ENCODE measurements at regions not wholly inside any gene's neighbourhood (a gene's known extent, or its start where the extent isn't known, plus 50 kb on each side); places are given as distances from the start of the nearest gene placed in this dataset.

DNA sequence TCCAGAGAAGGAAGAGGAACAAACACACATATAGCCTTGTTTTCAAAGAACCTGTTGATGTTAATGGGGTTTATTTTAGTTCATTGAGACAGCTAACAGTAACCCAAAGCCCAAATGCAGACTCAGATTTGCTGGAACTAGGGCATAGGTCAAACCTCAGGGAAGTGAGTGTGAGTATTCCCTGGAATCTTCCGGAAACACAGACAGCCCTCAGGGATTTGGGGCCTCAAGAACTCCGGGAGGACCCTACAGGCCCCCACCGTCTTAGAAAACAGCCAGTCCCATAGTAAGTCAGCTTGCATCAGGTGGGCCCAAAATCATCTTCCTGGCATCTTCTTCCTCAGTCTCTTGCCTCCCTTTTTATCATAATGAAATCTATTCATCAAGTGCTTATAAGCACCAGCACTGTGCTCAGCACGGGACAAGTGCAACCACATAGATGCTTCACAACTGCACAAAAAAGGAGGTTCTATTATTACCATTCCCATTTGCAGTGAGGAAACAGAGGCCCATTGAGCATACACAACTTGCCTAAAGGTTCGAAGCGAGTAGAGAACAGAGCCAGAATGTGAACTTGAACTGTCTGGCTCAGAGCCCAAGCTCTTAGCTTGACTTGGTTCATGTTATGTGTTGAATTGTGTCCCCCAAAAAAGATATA lies 50.2 kb upstream of the BCL11A start:
- no peak for DNase-seq

DNA sequence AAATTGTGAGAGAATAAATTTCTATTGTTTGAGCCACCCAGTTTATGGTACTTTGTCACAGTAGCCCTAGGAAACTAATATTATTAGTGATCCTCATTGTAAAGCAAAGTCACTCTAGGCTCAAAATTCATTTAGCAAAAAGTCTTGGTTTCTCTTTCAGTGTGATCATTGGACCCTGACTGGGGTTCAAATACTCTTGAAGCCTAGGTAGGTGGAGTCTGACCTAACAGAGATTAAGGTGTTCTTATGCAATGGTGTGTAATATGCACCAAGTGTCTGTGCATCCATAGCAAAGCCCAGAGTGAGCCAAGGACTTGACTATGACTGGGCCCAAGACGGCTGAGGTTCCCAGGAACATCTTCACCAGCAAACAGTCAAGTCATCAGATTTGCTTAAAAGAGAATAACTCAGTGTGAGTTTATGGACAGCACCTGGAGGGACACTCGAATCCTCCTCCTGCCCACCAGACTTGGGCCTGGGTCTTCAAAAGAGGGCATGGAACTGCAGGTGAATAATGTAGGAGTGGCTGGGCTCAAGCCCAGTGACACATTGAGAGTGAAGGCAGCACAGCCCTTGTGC lies 51.1 kb upstream of the BCL11A start:
- no peak for DNase-seq

DNA sequence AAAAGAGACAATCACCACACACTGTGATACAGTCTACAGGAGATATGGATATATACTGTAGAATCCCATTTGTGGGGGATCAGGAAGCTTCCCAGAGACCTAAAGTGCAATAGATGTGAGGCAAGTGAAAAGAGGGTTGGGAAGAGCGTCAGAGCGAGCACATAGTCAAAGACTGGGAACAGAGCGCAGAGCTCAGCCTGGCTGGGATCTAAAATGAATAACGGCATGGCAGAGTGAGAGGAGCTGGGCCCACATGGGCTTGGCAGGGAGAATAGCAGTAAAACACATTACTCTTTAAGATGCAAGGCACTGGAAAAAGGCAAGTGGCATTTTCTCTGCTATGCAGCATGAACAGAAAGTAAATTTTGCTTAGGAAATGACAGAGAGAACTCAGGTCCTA lies 52.4 kb upstream of the BCL11A start:
- no peak for DNase-seq

DNA sequence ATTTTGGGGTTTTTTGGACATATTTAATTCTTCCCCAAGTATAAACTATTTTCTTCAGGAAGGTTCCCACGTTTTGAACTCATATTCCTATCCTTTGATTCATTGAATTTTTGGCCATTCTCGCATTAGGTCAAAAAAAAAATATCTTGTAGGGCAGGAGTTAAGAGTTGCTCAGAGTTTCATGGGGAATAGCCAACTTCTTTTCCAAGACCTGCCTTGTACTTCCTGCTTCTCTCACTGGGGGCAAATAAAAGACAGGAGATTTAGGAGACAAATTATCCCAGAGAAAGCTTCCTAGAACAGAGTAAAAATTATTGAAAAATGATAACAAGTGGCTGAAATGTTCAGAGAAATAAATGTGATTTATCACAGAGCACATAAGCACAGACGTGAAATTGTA lies 55.2 kb upstream of the BCL11A start:
- no peak for DNase-seq

DNA sequence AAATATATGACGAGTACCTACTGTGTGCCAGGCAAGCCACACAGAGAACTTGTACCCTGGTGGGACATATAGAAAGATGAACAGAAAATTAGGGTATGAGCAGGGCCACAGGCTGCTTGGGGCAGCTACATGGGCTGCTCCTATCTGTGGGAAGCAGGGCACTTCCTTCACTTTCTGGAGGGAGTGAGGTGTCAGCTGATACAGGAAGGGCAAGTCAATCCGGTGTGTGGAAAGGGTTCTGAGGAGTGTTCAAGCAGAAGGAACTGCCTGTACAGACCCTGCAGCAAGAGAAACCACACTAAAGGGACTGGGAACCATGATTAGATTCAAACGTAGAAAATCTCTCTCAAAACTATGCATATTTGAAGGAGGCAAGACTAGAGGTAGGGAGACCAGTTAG lies 58.6 kb upstream of the BCL11A start:
- no peak for DNase-seq

DNA sequence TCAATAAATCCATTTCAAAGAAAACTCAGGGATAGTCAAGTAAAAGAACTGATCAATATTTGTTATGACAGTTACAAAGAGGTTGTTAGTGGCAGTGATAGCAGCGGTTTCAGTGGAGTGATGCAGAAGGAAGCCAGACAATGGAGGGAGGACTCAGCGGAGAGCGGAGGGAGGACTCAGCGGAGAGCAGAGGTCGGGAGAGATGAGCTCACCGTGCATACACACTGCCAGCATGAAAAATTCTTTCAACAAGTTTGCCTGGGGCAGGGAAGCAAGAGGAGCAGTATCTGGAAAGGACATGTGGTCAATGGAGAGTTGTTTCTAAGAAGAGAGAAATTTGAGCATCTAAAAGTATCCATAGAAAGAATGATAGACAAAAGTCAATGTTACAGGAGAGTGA lies 60.9 kb upstream of the BCL11A start:
- DNase-seq = no peak

DNA sequence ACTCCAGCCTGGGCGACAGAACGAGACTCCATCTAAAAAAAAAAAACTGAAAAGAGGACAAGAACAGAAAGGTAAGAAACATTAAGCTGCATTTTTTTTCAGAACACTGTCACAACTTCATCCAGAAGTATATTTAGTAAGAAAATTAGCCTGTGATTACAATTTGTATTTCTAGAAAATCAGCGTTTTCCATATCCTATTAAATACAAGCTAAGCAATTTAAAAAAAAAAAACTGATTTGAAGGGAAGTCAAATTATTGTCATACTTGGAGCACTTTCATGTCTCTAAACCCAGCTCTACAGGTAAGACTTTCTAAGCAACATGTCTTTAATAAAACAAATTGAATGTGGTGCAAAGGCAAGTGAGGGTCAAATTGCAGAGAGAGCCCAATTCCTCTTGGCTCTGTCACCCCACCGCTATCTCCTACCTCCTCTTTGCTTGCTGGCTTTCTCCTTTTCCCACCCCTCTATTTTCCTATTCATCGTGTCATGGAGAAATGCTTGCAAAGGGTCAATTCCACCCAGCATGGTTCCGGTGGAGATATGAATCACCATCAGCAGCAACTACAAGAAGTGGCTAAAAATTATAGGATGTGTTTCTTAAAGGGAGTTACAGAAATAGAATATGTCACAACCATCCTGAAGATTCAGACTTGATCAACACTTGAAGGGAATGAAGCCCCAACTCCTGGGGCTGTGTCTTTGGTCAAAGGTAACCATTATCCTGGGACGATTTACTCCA lies 68.4 kb upstream of the BCL11A start:
- DNase-seq = no peak

DNA sequence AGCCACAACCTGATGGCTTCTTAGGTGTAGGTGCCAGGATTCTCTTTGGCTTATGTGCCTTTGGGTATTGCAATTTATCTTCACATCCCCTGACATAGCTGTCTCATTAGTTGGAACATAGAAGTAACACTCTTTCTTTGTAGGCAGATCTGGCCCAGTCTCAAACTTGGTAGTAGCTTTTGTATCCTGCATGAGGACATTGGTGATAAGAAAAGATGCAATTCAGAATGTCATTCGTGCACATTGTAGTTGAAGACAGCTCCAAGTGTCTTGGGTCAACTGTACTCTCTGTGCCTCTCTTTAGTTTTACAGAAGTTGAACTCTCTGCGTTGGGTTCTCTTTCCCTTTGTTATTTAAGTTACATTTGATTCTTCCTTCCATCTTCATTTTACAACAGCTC lies 69.6 kb upstream of the BCL11A start:
- DNase-seq = no peak

DNA sequence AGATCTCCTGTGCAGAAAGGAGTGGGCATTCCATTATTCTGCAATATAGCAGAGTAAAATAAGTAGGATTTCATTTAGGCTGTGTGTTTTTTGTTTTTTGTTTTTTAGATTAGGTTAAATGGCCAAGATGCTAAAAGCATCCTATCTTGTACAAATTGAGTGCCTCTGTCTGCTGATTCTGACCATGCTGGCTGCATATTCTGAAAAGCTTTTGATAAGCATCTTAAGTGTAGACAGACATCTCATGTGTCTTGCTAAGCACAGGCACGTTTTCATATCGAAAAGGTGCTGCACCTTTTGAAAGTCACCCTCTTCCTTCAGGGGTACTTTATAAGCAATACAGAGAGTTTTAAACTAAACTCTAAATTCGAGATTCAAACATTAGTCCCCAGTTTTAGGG lies 74.0 kb upstream of the BCL11A start:
- DNase-seq = no peak

DNA sequence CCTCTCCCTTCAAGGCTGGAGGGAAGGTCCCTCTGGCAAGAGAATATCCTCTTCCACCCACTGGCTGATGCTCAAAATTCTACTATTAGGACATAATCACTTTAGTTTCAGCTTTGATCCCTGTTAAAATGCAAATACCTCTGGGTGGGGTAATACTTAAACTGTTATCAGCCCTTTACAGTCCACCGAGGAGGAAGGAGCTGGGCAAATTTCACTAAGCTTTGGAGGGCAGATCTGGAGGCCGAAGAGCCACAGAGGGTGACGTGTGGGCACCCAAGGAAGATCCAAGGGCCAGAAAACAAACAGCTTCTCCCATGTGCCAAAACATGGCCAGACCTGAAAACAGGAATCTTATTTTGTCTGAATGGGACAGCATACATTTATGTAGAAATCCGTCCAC lies 74.6 kb upstream of the BCL11A start:
- DNase-seq = no peak

DNA sequence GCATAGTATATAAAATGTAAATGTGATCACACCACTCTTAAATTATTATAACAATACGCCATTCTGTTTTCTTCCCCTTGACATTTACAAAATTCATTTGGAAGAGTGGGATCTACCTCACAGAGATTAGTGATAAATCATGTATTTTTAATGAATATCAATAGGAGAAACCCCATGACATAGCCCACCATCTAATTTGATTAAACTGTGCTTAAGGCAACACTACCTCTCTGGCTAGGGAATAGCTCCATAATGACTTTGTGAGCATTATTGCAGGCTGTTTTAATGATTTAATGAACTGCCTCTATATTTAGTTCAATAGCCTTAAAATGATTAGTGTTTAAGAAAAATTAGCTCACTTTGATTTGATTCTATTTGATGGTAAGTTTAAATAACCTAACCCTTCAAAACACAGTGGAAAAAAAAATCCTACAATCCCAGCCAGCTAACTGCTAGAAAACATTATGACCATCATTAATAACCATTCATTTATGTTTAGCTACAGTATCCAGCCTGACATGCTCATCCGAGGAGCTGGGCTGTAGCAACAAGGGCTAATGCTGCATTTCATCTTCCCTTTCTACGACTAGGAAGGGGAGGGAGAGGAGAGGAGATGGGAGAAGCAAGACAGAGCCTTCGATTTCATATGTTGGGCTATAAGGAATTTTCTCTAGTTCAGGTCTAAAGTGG lies 75.3 kb upstream of the BCL11A start:
- DNase-seq = no peak

DNA sequence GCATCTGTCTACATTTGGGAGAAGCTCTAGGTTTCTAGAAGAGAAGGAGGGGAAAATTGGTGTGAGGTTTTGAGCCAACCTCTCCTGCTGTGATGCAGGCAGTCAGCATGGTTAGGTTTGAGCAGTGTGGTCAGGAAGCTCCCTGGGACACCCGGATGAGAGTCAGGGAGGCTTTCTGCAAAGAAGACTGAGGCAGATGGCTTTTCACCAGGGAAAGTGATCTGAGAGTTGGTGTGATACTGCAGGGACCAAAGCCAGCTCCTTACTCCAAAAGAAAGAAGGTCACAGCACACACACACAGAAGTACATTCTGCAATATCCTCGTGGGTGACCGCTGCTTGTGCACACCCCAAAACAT lies 75.8 kb upstream of the BCL11A start:
- DNase-seq = no peak

DNA sequence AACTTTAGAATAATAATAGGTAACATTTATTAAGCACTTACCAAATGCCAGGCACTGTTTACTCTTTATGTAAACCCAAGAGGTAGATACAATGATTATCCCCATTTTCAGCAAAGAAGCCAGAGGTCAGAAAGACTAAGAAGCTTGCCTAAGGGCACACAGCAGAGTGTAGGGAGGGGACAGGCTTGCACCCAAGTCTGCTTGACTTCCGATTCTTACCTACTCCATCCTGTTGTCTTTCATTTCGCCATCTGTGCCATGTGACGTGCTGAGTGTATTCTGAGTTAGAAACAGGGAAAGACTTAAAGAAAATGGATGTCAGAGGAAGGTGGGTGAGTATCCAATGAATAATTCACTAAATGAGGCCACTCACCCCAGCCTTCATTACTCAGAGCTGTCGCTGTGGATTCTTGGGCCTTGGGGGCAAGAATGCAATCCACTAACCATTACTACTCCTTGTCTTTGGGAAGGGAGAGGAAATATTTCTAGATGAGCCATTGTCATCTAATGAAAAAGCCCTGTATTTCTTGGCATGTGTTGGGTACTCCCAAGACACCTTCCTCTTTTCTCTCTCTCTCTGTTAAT lies 76.4 kb upstream of the BCL11A start:
- no peak for DNase-seq

DNA sequence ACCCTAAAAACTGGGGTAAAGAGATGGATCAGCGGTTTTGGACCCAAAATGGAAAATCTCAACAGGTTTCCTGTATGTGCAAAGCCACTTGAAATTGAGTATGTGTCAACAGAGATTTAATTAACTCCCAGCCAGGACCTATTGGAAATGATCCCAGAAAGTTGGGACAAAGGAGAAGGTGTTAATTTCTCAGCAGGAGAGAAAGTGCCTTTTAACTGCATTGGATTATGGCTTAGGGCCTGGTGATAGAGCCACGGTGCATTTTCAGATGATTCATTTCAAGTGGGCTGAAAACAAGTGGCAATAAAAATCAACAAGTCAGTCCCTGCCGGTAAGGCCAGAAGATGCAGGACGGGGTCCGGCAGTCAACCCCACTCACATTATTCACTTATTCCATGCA lies 80.2 kb upstream of the BCL11A start:
- DNase-seq = no peak

DNA sequence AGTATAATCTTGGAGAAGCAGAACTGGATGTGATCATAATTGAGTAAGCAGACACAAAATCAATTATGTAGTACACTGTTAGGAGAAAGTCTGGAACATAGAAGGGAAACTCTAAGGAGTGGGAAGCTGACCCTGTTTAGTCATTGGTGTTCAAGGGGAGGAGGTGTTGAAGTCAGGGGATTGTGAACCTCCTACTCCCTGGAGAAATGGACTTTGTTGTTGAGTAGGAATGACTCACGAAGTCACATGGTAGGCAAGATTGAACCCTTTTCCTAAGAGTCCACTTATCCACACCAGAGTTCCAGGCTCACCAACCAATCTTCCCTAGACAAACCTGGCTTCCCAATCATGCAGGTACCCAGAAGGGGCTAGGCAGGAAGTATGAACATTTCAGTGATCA lies 81.0 kb upstream of the BCL11A start:
- DNase-seq = no peak

DNA sequence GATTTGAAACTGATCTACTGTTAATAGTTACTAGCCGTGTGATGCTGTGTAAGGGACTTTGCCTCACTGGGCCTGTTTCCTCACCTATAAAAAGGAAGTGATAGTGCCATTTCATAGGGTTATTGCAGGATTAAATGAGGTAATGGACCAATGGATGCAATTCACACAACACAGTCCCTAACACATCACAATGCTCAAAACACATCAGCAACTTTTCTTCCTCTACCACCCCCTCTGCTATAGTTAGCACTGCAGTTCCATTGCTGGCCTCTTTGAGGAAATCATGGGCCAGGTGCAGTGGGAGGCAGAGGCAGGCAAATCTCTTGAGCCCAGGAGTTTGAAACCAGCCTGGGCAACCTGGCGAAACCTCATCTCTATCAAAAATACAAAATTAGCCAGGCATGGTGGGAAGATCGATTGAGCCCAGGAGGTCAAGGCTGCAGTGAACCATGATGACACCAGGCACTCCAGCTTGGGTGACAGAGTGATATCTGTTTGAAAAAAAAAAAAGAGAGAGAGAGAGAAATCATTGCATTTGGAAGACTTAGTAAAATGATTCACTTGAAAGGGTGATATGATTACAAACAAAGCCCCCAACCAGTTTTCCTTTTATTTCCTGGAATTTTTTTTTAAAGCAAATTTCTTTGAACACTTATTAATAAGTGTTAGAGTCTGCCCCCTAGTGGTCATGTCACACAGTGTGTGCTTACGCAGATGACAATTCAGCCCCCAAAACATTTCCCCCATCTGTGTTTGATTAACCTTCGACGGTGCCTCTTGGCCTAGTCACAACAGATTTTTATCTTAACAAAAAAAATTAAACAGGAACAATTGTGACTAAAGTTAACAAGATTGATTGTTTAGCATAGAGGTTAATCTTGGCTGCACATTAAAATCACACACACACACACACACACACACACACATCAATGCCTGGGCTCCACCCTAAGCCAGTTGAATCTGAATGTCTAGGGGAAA lies 88.6 kb upstream of the BCL11A start:
- DNase-seq = peak in 1 of 14 donors; percentile 1

DNA sequence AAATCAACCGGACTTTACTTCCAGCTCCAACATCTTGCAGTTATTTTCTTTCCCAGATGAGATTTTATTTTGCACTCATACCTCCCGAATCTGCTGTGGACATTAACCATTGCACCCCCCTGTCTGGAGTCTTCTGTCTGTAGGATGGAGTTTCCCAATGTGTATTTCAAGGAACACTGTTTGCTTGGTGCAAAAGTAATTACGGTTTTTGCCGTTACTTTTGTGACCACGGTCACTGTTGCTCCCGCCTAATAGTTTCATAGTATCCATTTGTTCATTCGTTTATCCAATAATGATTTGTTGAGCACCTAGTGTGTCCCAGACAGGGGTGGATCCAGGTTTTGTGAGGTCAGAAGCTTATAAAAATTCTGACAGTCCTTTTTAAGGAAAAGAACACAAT lies 90.3 kb upstream of the BCL11A start:
- no peak for DNase-seq

DNA sequence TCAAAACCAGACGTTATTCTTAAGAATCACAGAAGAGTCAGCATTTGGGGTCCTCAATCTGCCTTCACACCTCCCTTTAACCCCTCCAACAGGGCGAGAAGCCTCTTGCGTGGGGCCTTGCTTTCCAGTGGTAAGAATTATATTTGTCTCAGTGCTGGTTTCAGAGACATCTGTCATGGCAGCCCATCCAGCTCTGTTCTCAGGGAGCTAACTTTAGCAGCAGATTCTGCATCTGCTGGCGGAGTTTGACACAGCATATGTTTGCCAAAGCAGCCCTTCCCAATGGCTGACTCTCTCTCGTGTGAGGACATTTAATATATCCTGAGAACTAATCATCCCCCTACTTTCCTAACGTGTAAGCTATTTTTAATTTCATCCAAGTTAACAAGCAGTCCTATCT lies 91.5 kb upstream of the BCL11A start:
- DNase-seq = no peak

DNA sequence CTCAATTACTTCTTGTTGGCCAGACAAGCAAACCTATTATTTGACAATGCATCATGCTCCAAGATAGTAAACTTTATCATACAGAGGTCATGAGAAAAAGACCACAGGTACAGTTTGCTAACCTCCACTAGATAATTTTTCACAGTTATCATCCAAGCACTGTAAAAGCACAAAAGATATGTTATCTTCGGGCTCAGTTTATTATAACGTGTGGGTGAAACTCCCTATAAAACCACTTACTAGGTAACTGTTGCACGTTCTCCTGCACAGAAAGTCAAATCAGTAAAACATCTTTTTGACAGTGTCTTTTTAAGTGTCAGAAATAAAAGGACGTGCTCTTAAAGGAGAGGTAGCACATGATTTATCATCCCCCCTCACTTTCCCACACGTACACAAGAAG lies 94.7 kb upstream of the BCL11A start:
- no peak for DNase-seq

DNA sequence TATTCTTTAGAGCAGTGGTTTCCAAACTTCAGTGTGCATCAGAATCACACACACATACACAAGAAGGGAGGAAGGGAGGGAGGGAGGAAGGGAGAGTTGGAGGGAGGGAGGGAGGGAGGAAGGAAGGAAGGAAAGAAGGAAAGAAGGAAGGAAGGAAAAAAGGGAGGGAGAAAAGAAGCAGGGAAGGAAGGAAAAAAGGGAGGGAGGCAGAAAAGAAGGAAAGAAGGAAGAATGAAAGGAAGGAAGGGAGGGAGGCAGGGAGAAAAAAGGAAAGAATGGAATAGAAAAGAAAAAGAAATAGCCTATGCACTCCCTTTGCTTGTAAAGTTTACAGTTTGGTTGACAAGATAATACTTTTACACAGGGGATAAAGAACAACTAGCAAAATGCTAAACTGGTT lies 96.3 kb upstream of the BCL11A start:
- DNase-seq = no peak

DNA sequence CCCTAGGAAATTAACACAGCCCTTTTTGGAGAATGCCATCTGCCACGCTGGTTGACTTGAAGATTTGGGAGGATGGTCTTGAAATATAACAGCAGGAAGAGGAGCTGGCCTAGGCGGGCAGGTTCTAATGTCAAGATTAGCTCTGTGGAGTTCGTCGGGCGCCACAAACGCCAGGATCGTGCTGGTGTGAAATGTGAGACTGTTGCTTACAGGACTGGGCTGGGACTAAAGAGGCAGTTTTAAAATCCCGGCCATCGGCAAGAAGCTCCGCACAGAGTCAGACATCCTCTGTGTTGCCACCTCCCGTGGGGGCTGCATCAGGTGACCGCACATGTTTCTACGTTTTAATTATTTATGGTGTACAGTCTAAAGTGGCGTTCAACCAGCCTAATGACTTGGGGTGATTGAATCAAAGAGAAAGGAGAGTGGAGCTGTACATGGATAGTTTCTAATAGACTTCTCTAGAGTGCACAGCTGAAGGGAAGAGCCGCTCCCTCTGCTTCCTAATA lies 99.4 kb upstream of the BCL11A start:
- no peak for DNase-seq

DNA sequence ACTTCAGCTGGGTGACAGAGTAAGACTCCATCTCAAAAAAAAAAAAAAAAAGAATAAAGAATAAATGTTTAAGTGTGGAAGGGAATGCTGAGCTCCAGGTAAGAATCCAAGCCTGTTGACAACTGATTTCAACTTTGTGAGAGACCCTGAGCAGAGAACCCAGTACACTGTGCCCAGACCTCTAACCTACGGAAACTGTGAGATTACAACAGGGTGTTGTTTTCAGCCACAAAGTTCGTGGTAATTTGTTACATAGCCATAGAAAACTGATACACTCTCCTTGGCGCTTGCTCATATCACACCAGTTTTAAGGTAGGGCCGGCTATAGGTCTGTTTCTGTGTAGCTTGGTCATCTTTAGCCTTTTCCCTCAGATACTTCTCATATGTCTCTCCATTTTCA lies 98.4 kb upstream of the PAPOLG start:
- no peak for DNase-seq
